Astrocyte (in vitro differentiated cells and primary cell): ENCODE measurements at regions not wholly inside any gene's neighbourhood (a gene's known extent, or its start where the extent isn't known, plus 50 kb on each side); places are given as distances from the start of the nearest gene placed in this dataset.
"Not testable (repeated sequence)": the region's sequence is repeated elsewhere in the genome, so short reads cannot be mapped to it uniquely, and the experiment has no call there.

Source experiments
- DNase-seq: peaks from one replicate; pipeline ENCODE4 v3.0.0-alpha.2; 2010; ENCODE audit warnings: low read depth
- FAIRE-seq: peaks from 2 replicates; lab custom pipeline; 2011; peaks lifted over from hg19 to GRCh38; lab: Jason Lieb, UNC
- H2AFZ ChIP-seq: 2 replicates; pipeline ENCODE4 v1.6.0; 2012; ENCODE audit warnings: low read depth, low read length, inconsistent platforms
- H3K27ac ChIP-seq: 2 replicates; pipeline ENCODE4 v1.5.1; 2011; ENCODE audit warnings: low read depth, low read length, inconsistent platforms
- H3K27me3 ChIP-seq: 2 replicates; pipeline ENCODE4 v1.6.0; 2011; ENCODE audit warnings: low read length, inconsistent platforms; ENCODE audit not compliant: insufficient read depth
- H3K36me3 ChIP-seq: 2 replicates; pipeline ENCODE4 v1.5.1; 2011; ENCODE audit warnings: low read length, inconsistent platforms; ENCODE audit not compliant: insufficient read depth
- H3K4me1 ChIP-seq: 2 replicates; pipeline ENCODE4 v1.5.1; 2011; ENCODE audit warnings: low read length, inconsistent platforms; ENCODE audit not compliant: insufficient read depth
- H3K4me2 ChIP-seq: 2 replicates; pipeline ENCODE4 v1.6.0; 2012; ENCODE audit warnings: low read length, inconsistent platforms
- H3K4me3 ChIP-seq: 2 replicates; pipeline ENCODE4 v1.5.1; 2011; ENCODE audit warnings: low read depth, mild to moderate bottlenecking, low read length, inconsistent platforms; ENCODE audit not compliant: insufficient read depth
- H3K79me2 ChIP-seq: 2 replicates; pipeline ENCODE4 v1.6.0; 2012; ENCODE audit warnings: mild to moderate bottlenecking, low read length, inconsistent platforms; ENCODE audit not compliant: insufficient read depth
- H3K9ac ChIP-seq: 2 replicates; pipeline ENCODE4 v1.6.0; 2012; ENCODE audit warnings: mild to moderate bottlenecking, low read length, inconsistent platforms
- H3K9me3 ChIP-seq: 2 replicates; pipeline ENCODE4 v1.5.1; 2012; ENCODE audit warnings: low read depth, mild to moderate bottlenecking, low read length, inconsistent platforms; ENCODE audit not compliant: insufficient read depth
- H4K20me1 ChIP-seq: 2 replicates; pipeline ENCODE4 v1.6.0; 2012; ENCODE audit warnings: low read length, inconsistent platforms; ENCODE audit not compliant: insufficient read depth
- H3K27ac Mint-ChIP-seq: one replicate; pipeline ENCODE4 v1.8.0; 2021; ENCODE audit warnings: mild to moderate bottlenecking, mixed read lengths; ENCODE audit not compliant: unreplicated experiment
- H3K27me3 Mint-ChIP-seq: one replicate; pipeline ENCODE4 v1.8.0; 2021; ENCODE audit warnings: low read depth, mixed read lengths; ENCODE audit not compliant: unreplicated experiment
- H3K36me3 Mint-ChIP-seq: one replicate; pipeline ENCODE4 v1.8.0; 2021; ENCODE audit warnings: low read depth, mixed read lengths; ENCODE audit not compliant: unreplicated experiment
- H3K4me1 Mint-ChIP-seq: one replicate; pipeline ENCODE4 v1.8.0; 2021; ENCODE audit warnings: low read depth, mixed read lengths; ENCODE audit not compliant: unreplicated experiment
- H3K4me3 Mint-ChIP-seq: one replicate; pipeline ENCODE4 v1.8.0; 2021; ENCODE audit warnings: mild to moderate bottlenecking, moderate library complexity, mixed read lengths; ENCODE audit not compliant: unreplicated experiment
- H3K9me3 Mint-ChIP-seq: one replicate; pipeline ENCODE4 v1.8.0; 2021; ENCODE audit warnings: mild to moderate bottlenecking, mixed read lengths; ENCODE audit not compliant: unreplicated experiment
- CTCF ChIP-seq: IDR thresholded peaks from 2 replicates; pipeline ENCODE4 v1.5.1; 2011; ENCODE audit warnings: low read depth, mild to moderate bottlenecking, inconsistent platforms, low read length, moderate library complexity; ENCODE audit not compliant: insufficient read depth
- EZH2 ChIP-seq: IDR thresholded peaks from 2 replicates; pipeline ENCODE4 v1.6.1; 2012; ENCODE audit warnings: mild to moderate bottlenecking, low read length, inconsistent platforms; ENCODE audit not compliant: insufficient read depth

DNA sequence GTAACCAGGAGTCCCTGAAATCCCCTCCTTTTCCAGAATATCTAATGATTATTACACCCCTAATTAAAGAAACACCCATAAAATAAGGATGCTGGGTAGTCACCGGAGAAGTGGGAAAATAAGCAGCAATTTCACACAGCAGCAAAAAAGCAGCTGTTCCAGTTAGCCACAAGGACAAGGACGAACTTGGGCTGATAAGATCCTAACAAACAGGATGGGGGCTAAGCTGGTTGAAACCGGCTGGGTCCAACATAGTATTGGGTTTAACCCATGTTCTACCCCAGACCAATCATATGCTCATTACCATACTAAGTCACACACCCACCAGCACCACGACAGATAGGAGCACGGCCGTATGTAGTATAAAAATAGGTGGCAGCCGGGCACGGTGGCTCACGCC lies 100.7 kb downstream of the RPL10L start:
- Mint-ChIP-seq H3K36me3 (no peaks in the 10 kb centered on the region), H3K4me3 (no peak overlapping the region), H3K27ac (no peak overlapping the region), H3K27me3 (no peaks in the 10 kb centered on the region), H3K9me3 (peaks cover 2% of the 10 kb centered on the region), H3K4me1 (no peaks in the 10 kb centered on the region)
- Histone ChIP-seq H3K36me3 (no peaks in the 10 kb centered on the region), H3K4me3 (no peak overlapping the region), H3K27me3 (no peaks in the 10 kb centered on the region), H3K79me2 (no peaks in the 10 kb centered on the region), H3K9ac (no peak overlapping the region), H3K9me3 (no peaks in the 10 kb centered on the region), H3K4me1 (no peaks in the 10 kb centered on the region), H4K20me1 (no peaks in the 10 kb centered on the region), H3K4me2 (no peak overlapping the region), H3K27ac (no peak overlapping the region), H2AFZ (no peak overlapping the region)
- no peak for TF ChIP-seq EZH2
- no peak for TF ChIP-seq CTCF
- no peak for DNase-seq
- no peak for FAIRE-seq

DNA sequence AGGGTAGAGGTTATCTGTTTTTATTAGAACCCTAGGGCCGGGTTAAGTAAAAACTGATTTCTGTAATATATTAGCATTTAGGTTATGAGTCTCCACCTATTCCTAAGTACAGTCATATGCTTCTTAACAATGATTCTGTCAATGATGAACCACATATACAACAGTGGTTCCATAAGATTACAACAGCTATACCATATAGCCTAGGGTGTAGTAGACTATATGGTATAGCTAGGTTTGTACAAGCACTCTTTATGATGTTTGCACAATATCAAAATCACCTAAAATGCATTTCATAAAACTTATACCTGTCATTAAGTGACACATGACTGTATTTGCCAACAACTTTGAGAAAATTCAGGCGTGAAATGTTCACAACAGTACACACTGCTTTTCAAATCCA lies 110.6 kb downstream of the RPL10L start:
- H3K4me2 ChIP-seq = no peak overlapping the region
- TF ChIP-seq CTCF (no peak), EZH2 (no peak)
- no peaks in the 10 kb centered on the region for H3K4me1 ChIP-seq
- no peak overlapping the region for H3K4me3 ChIP-seq
- H3K27ac Mint-ChIP-seq = no peak overlapping the region
- peaks cover 4% of the 10 kb centered on the region for H3K27me3 Mint-ChIP-seq
- no peak overlapping the region for H2AFZ ChIP-seq
- no peaks in the 10 kb centered on the region for H4K20me1 ChIP-seq
- DNase-seq (no peak), FAIRE-seq (no peak)
- no peak overlapping the region for H3K4me3 Mint-ChIP-seq
- H3K36me3 Mint-ChIP-seq = no peaks in the 10 kb centered on the region
- H3K9me3 Mint-ChIP-seq = no peaks in the 10 kb centered on the region
- no peak overlapping the region for H3K9ac ChIP-seq
- H3K27me3 ChIP-seq = no peaks in the 10 kb centered on the region
- no peaks in the 10 kb centered on the region for H3K4me1 Mint-ChIP-seq
- no peaks in the 10 kb centered on the region for H3K36me3 ChIP-seq
- H3K9me3 ChIP-seq = no peaks in the 10 kb centered on the region
- no peaks in the 10 kb centered on the region for H3K79me2 ChIP-seq
- H3K27ac ChIP-seq = no peak overlapping the region

GRCh38 chr14:46519121-46519520 lies 132.5 kb downstream of the RPL10L start:
- H3K27ac Mint-ChIP-seq = no peak overlapping the region
- no peak overlapping the region for H3K4me3 ChIP-seq
- no peak overlapping the region for H3K27ac ChIP-seq
- no peak overlapping the region for H3K9ac ChIP-seq
- H3K4me1 ChIP-seq = no peaks in the 10 kb centered on the region
- no peaks in the 10 kb centered on the region for H3K36me3 Mint-ChIP-seq
- H3K27me3 ChIP-seq = no peaks in the 10 kb centered on the region
- no peaks in the 10 kb centered on the region for H3K36me3 ChIP-seq
- no peaks in the 10 kb centered on the region for H3K27me3 Mint-ChIP-seq
- no peak overlapping the region for H3K4me3 Mint-ChIP-seq
- no peaks in the 10 kb centered on the region for H3K79me2 ChIP-seq
- no peaks in the 10 kb centered on the region for H3K4me1 Mint-ChIP-seq
- H4K20me1 ChIP-seq = no peaks in the 10 kb centered on the region
- no peak overlapping the region for H2AFZ ChIP-seq
- no peaks in the 10 kb centered on the region for H3K9me3 Mint-ChIP-seq
- no peak for FAIRE-seq
- TF ChIP-seq EZH2 (no peak), CTCF (no peak)
- no peak overlapping the region for H3K4me2 ChIP-seq
- no peaks in the 10 kb centered on the region for H3K9me3 ChIP-seq
- no peak for DNase-seq

- H3K9me3 Mint-ChIP-seq, H3K4me2 ChIP-seq, H3K36me3 Mint-ChIP-seq, H3K9ac ChIP-seq, H3K4me3 ChIP-seq, DNase-seq, H3K27ac ChIP-seq, H3K27me3 Mint-ChIP-seq, FAIRE-seq, H3K79me2 ChIP-seq, H3K27me3 ChIP-seq, H3K4me1 ChIP-seq, H4K20me1 ChIP-seq, H3K36me3 ChIP-seq, H3K9me3 ChIP-seq, H2AFZ ChIP-seq, H3K4me1 Mint-ChIP-seq, H3K27ac Mint-ChIP-seq, H3K4me3 Mint-ChIP-seq: not testable (repeated sequence)
These were observed 142.8 kb downstream of the RPL10L start for GRCh38 chr14:46508752-46509151.
